ENCODE measurements at regions not wholly inside any gene's neighbourhood (a gene's known extent, or its start where the extent isn't known, plus 50 kb on each side); places are given as distances from the start of the nearest gene placed in this dataset.
A peak's percentile ranks its signal among the peaks of the same experiment; 100 is the strongest.
"Not testable (repeated sequence)": the region's sequence is repeated elsewhere in the genome, so short reads cannot be mapped to it uniquely, and the experiment has no call there.

- no peaks in the 10 kb centered on the region for H3K4me1 Mint-ChIP-seq
- no peaks in the 10 kb centered on the region for H3K9me3 Mint-ChIP-seq
- no peak overlapping the region for H3K4me3 Mint-ChIP-seq
- H3K27ac Mint-ChIP-seq: no peak overlapping the region
- H3K36me3 Mint-ChIP-seq: no peaks in the 10 kb centered on the region
- H3K27me3 Mint-ChIP-seq: peaks cover 3% of the 10 kb centered on the region
Observed at GRCh38 chr4:147103403-147103946, 157.8 kb upstream of the TTC29 start.

- H3K27ac Mint-ChIP-seq: no peak overlapping the region
- no peaks in the 10 kb centered on the region for H3K36me3 Mint-ChIP-seq
- H3K27me3 Mint-ChIP-seq: peaks cover 3% of the 10 kb centered on the region
- H3K4me3 Mint-ChIP-seq: no peak overlapping the region
- no peaks in the 10 kb centered on the region for H3K4me1 Mint-ChIP-seq
- no peaks in the 10 kb centered on the region for H3K9me3 Mint-ChIP-seq
Observed at GRCh38 chr4:147104768-147105167, 159.1 kb upstream of the TTC29 start.

- Mint-ChIP-seq H3K27me3 (peaks cover 3% of the 10 kb centered on the region), H3K4me1 (no peaks in the 10 kb centered on the region), H3K4me3 (no peak overlapping the region), H3K9me3 (peaks cover 0 to 1% (median 0%) of the 10 kb centered on the region in 3 donors), H3K36me3 (no peaks in the 10 kb centered on the region), H3K27ac (no peak overlapping the region)
Observed at GRCh38 chr4:147108409-147108808, 162.7 kb upstream of the TTC29 start.

GRCh38 chr4:147109800-147110199, 164.1 kb upstream of the TTC29 start:
- peaks cover 3% of the 10 kb centered on the region for H3K27me3 Mint-ChIP-seq
- H3K9me3 Mint-ChIP-seq: peaks cover 0 to 5% (median 4%) of the 10 kb centered on the region in 3 donors
- H3K4me3 Mint-ChIP-seq: no peak overlapping the region
- H3K4me1 Mint-ChIP-seq: no peaks in the 10 kb centered on the region
- H3K27ac Mint-ChIP-seq: no peak overlapping the region
- H3K36me3 Mint-ChIP-seq: peaks cover 1% of the 10 kb centered on the region

GRCh38 chr4:147110473-147111367, 165.1 kb upstream of the TTC29 start:
- Mint-ChIP-seq H3K4me1 (no peaks in the 10 kb centered on the region), H3K36me3 (peaks cover 1% of the 10 kb centered on the region), H3K4me3 (no peak overlapping the region), H3K27me3 (peaks cover 2% of the 10 kb centered on the region), H3K9me3 (peaks cover 0 to 5% (median 4%) of the 10 kb centered on the region in 3 donors), H3K27ac (no peak overlapping the region)

- not testable (repeated sequence) for H3K27me3 Mint-ChIP-seq, H3K9me3 Mint-ChIP-seq, H3K36me3 Mint-ChIP-seq, H3K4me1 Mint-ChIP-seq, H3K27ac Mint-ChIP-seq
- H3K4me3 Mint-ChIP-seq: peak overlapping the region in 1 of 4 donors; percentile 17
Observed at GRCh38 chr4:147112196-147112595, 166.5 kb upstream of the TTC29 start.

GRCh38 chr4:147117431-147117830, 171.8 kb upstream of the TTC29 start:
- Mint-ChIP-seq H3K27me3 (peaks cover 1% of the 10 kb centered on the region), H3K27ac (peak overlapping the region in 1 of 3 donors; percentile 9), H3K4me1 (no peaks in the 10 kb centered on the region), H3K36me3 (peaks cover 1% of the 10 kb centered on the region), H3K4me3 (no peak overlapping the region), H3K9me3 (peaks cover 0 to 5% (median 4%) of the 10 kb centered on the region in 3 donors)

- Mint-ChIP-seq H3K9me3 (peaks cover 0 to 4% (median 3%) of the 10 kb centered on the region in 3 donors), H3K4me1 (no peaks in the 10 kb centered on the region), H3K27me3 (peaks cover 1% of the 10 kb centered on the region), H3K27ac (no peak overlapping the region), H3K36me3 (peaks cover 1% of the 10 kb centered on the region), H3K4me3 (no peak overlapping the region)
Observed at GRCh38 chr4:147118528-147118927, 172.9 kb upstream of the TTC29 start.

- Mint-ChIP-seq H3K27me3 (peaks cover 4% of the 10 kb centered on the region), H3K36me3 (no peaks in the 10 kb centered on the region), H3K4me3 (no peak overlapping the region), H3K27ac (no peak overlapping the region), H3K9me3 (peaks cover 0 to 5% (median 0%) of the 10 kb centered on the region in 3 donors), H3K4me1 (no peaks in the 10 kb centered on the region)
Observed at GRCh38 chr4:147122685-147123084, 177.0 kb upstream of the TTC29 start.

- Mint-ChIP-seq H3K9me3 (peaks cover 0 to 5% (median 0%) of the 10 kb centered on the region in 3 donors), H3K36me3 (no peaks in the 10 kb centered on the region), H3K27ac (no peak overlapping the region), H3K27me3 (peaks cover 4% of the 10 kb centered on the region), H3K4me1 (no peaks in the 10 kb centered on the region), H3K4me3 (no peak overlapping the region)
Observed at GRCh38 chr4:147123146-147123545, 177.5 kb upstream of the TTC29 start.

- Mint-ChIP-seq H3K27ac (no peak overlapping the region), H3K9me3 (peaks cover 0 to 5% (median 0%) of the 10 kb centered on the region in 3 donors), H3K27me3 (peaks cover 6% of the 10 kb centered on the region), H3K4me1 (no peaks in the 10 kb centered on the region), H3K4me3 (no peak overlapping the region), H3K36me3 (no peaks in the 10 kb centered on the region)
Observed at GRCh38 chr4:147128787-147129186, 183.1 kb upstream of the TTC29 start.

- Mint-ChIP-seq H3K9me3 (peaks cover 0 to 5% (median 0%) of the 10 kb centered on the region in 3 donors), H3K4me3 (no peak overlapping the region), H3K4me1 (no peaks in the 10 kb centered on the region), H3K27ac (no peak overlapping the region), H3K27me3 (peaks cover 4% of the 10 kb centered on the region), H3K36me3 (no peaks in the 10 kb centered on the region)
Observed at GRCh38 chr4:147129687-147130086, 184.0 kb upstream of the TTC29 start.

GRCh38 chr4:147134536-147135210, 189.0 kb upstream of the TTC29 start:
- no peaks in the 10 kb centered on the region for H3K9me3 Mint-ChIP-seq
- no peak overlapping the region for H3K27ac Mint-ChIP-seq
- H3K36me3 Mint-ChIP-seq: no peaks in the 10 kb centered on the region
- H3K4me1 Mint-ChIP-seq: no peaks in the 10 kb centered on the region
- peaks cover 4% of the 10 kb centered on the region for H3K27me3 Mint-ChIP-seq
- H3K4me3 Mint-ChIP-seq: no peak overlapping the region

- Mint-ChIP-seq H3K27me3 (peaks cover 5% of the 10 kb centered on the region), H3K36me3 (no peaks in the 10 kb centered on the region), H3K9me3 (peaks cover 0 to 1% (median 0%) of the 10 kb centered on the region in 3 donors), H3K4me3 (no peak overlapping the region), H3K27ac (no peak overlapping the region), H3K4me1 (no peaks in the 10 kb centered on the region)
Observed at GRCh38 chr4:147136310-147136709, 190.6 kb upstream of the TTC29 start.

GRCh38 chr4:147136751-147137150, 191.1 kb upstream of the TTC29 start:
- no peak overlapping the region for H3K27ac Mint-ChIP-seq
- H3K9me3 Mint-ChIP-seq: peaks cover 0 to 1% (median 0%) of the 10 kb centered on the region in 3 donors
- H3K36me3 Mint-ChIP-seq: no peaks in the 10 kb centered on the region
- no peak overlapping the region for H3K4me3 Mint-ChIP-seq
- H3K27me3 Mint-ChIP-seq: peaks cover 5% of the 10 kb centered on the region
- no peaks in the 10 kb centered on the region for H3K4me1 Mint-ChIP-seq
